T-helper 1 cell (primary cell): ENCODE measurements at regions not wholly inside any gene's neighbourhood (a gene's known extent, or its start where the extent isn't known, plus 50 kb on each side); places are given as distances from the start of the nearest gene placed in this dataset.

ENCODE experiments used
- DNase-seq, 5 donors: peaks; one replicate each; pipeline ENCODE4 v3.0.0-alpha.2; 2012 to 2020

GRCh38 chr3:29070959-29071634 lies 209.8 kb upstream of the RBMS3 start:
- DNase-seq = no peak

DNA sequence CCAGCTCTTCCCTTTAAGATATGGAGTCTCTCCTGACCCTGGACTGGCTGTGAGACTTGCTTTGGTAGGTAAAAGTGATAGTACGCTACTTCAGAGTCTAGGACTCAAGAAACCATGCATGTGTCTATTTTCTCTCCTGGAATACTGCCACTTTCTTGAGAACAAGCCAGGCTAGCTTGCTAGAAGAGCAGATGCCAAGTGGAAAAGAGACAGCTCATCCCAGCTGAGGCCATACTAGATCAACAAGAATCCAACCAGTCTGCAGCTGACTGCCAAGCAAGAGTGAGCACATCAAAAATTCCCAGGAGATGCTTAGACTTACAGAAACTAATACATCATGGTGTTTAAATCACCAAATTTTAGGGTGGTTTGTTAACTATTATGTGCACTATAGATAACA lies 208.3 kb upstream of the RBMS3 start:
- no peak for DNase-seq

- DNase-seq = no peak
Measured at GRCh38 chr3:29077356-29077755, 203.5 kb upstream of the RBMS3 start.

DNA sequence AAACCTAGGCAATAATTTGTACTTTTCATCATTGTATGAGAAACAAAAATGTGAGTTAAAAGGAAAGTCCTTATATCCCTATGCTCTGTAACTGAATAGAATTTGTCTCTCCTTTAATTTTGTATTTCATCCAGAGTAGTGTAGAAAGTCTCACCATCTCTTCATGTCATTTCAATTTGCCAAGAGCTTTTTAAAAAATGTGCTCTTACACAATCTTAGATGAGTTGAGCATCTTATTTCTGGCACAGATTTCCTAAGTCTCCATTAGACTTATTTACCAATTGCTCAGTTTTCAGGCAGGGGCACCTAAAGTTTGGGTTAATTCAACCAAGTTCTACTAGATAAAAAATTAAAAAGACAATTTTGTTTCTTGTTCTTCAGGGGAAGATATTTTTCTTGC lies 201.5 kb upstream of the RBMS3 start:
- DNase-seq = no peak

DNA sequence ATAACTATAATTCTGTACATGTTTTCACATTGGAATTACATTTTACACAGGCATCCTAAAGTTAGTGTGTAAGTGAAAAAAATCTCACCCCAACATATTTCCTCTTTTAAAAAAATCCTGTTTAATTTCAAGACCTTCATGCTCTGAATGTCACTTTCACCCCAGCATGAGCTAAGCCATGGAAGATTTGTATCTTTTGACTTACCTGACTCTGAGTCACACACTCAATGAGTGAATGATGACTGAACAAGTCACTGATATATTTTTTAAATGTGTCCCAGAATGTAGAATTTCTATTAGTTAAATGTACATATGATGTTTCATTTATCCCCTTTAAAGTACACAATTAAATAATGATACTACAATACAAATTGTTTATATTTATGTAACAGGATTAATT lies 199.9 kb upstream of the RBMS3 start:
- no peak for DNase-seq

GRCh38 chr3:29083081-29083480 lies 197.8 kb upstream of the RBMS3 start:
- DNase-seq = no peak

GRCh38 chr3:29083676-29084075 lies 197.2 kb upstream of the RBMS3 start:
- DNase-seq = no peak

- no peak for DNase-seq
Measured at GRCh38 chr3:29088579-29088978, 192.3 kb upstream of the RBMS3 start.

DNA sequence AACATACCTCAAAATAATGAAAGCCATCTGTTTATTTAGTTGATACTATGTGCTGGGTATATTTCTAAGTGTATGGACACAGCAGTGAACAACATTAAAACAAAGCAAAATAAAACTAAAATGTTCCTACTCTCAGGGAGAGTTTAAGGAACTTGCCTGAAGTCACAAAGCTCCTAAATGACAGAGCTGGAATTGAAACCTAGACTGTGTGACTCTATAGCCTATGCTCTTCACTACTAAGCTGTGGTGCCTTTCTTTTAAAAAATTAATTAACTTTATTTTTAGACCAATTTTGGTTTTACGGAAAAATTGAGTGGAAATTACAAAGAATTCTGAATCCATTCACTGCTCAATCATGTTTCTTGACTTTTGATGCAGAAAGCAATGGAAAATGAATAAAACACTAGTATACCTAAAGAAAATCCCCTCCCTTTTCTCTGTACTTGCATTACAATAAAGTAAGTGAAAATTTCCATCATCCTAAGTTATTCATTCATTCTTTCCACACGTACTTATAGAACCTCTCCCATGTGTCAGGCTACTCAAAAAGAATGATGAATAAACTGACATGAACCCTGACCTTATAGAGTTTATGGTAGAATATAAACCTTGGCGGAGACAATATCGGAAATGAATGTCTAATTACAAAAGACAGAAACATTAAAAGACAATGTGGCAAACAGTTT lies 189.8 kb upstream of the RBMS3 start:
- no peak for DNase-seq

- DNase-seq = no peak
Measured at GRCh38 chr3:29091599-29092189, 189.2 kb upstream of the RBMS3 start.

DNA sequence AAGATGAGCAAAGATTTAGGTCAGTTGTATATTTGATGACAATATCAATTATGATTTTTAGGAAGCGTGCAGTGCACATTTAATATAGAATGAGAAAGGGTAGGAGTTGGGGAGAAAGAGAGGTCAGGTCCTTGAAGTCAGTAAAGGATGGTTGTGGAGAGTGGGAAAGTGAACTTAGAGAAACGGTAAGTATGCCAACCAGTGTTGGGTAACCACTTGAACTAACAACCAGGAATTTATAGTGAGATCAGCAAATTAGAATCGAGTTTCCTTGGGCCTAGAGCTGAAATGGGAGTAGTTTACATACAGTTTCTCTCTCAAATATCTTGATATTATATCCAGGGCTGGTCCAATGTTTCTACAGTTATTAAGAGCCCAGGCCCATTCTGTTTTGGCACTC lies 188.5 kb upstream of the RBMS3 start:
- DNase-seq = no peak

DNA sequence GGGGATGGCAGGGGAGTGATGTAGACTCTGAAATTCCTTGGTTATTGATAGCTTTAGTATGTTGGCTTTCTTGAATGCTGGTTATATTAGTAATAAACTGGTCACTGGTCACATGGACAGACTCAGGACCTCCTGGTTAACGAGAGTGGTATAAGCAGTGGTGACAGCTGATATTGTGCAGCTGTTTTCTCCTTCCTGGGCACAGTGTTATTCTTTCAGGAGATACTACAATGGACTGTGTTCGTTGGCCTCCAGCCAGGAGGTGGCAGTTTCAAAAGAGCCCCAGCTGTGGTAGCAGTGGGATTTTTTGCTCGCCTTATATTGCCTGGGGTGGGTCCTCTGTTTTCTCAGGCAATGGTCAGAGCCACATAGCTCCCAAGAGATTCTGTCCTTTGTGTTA lies 181.6 kb upstream of the RBMS3 start:
- no peak for DNase-seq

- no peak for DNase-seq
Measured at GRCh38 chr3:29099775-29100174, 181.1 kb upstream of the RBMS3 start.

- DNase-seq = no peak
Measured at GRCh38 chr3:29100292-29100691, 180.6 kb upstream of the RBMS3 start.

DNA sequence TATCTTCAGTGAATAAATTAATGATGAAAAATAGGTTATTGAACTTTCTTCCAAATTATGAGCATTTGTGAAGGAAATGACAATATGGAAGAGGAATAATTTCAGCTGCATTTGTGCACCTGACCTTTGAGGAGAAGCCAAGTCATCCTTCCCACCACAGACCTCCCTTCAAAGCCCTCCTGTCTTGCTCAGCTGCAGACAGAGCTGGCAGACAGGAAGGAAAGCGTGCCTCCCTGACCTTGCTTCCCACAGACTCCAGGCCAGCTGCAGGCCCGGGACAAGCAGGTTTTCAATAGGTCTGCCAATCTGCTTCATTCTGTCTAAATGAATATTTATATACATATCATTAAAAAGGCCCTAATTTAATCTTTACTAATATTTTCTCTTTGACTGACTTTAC lies 152.9 kb upstream of the RBMS3 start:
- DNase-seq = no peak

GRCh38 chr3:29137601-29138000 lies 143.3 kb upstream of the RBMS3 start:
- no peak for DNase-seq

- no peak for DNase-seq
Measured at GRCh38 chr3:29138171-29138570, 142.7 kb upstream of the RBMS3 start.

- no peak for DNase-seq
Measured at GRCh38 chr3:29140666-29141065, 140.2 kb upstream of the RBMS3 start.

DNA sequence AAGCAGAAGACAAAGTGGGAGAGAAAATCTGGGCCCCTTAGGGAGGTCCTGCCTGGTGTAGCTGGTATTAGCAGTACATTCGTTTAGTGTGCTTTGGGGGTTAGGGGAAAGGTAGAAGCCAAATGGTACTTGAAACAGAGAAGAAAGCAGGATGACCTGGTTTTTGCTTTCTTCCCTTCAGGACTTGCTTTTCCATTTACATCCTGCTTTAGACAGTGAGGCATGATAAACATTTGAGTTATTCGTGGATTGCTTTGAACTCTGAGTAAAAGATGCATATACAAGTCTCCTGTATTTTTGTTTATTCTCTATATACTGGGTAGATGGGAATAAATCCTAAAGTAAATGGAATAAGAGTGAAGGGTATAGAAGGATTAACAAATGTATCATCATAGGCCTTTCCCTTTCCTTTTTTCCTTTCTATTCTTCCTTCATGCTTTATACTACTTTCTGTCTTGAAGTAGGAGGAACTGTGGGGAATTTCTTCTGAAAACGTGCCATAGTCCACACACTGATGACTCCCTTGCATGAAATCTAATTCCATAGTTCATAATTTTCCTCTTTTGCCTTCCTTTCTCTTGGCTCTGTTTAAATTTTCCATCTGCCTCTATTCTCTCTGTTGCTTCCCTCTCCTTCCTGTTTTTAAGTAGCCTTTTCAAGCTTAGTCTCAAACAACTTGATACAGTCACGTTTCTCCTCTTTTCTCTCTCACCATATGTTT lies 139.5 kb upstream of the RBMS3 start:
- no peak for DNase-seq

DNA sequence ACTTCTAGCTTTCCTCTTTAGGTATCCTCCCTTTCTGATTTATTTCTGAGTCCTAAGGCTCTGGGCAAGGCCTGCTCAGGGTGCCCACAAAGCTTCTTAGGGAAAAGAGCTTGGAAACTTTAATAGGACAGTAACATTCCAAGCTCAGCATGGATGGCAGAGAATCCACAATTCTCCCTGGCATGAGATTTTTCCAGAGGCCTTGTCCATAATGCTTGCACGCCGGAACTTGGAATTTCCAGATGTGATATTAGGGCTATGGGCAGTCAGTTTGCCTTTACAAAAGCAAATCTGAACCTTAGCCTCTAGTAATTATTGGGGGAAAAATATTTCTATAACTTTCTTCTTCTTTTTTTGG lies 139.0 kb upstream of the RBMS3 start:
- DNase-seq = no peak

GRCh38 chr3:29143151-29143550 lies 137.7 kb upstream of the RBMS3 start:
- no peak for DNase-seq

DNA sequence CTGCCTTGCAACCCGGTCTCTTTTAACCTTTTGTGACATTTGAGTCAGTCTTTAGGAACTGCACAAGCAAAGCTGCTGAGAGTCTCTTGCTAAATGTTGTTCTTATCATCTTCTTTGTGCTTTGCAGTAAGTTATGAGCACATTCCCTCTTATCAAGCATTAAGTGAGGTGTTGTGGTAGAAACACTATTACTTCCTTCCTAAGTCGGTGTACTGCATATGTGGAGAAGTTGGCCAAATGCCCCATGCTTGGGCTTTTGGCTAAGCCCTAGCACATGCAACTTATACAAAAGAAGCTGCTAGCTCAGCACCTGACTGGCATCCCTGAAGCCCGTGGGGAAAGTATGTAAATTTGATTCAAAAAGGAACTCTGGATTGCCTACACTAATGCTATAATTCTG lies 136.5 kb upstream of the RBMS3 start:
- no peak for DNase-seq

DNA sequence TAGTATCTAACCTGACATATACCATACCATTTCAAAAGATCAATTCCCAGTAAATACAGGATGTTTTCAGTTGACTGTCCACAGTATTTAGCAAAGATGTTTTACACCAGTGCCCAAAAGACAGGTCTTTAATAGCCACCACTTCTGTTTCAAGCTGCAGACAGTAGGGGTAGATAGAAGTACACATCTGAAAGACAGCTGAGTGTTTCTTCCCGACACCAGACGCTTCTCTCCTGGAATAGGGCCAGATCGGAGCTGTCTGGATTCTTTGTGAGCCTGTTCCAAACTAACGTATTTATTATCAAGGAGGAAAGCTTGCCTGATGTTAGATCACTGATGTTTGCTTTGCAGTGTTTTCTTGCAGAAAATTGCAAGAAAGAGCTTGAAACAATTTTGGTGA lies 136.1 kb upstream of the RBMS3 start:
- no peak for DNase-seq

- no peak for DNase-seq
Measured at GRCh38 chr3:29145360-29145759, 135.5 kb upstream of the RBMS3 start.
